Stimulated activated CD4-positive, alpha-beta T cell treated with anti-CD3 and anti-CD28 coated beads, Interleukin-1b, Interleukin-23, amount 100 ng/mL, for 4 hours (primary cell): ENCODE measurements at regions not wholly inside any gene's neighbourhood (a gene's known extent, or its start where the extent isn't known, plus 50 kb on each side); places are given as distances from the start of the nearest gene placed in this dataset.
"Not testable (repeated sequence)": the region's sequence is repeated elsewhere in the genome, so short reads cannot be mapped to it uniquely, and the experiment has no call there.

Experiments used
- DNase-seq, 2 donors: peaks; one replicate each; pipeline ENCODE4 v3.0.0-alpha.2; 2020; ENCODE audit warnings: low read depth in 2 of 2

DNA sequence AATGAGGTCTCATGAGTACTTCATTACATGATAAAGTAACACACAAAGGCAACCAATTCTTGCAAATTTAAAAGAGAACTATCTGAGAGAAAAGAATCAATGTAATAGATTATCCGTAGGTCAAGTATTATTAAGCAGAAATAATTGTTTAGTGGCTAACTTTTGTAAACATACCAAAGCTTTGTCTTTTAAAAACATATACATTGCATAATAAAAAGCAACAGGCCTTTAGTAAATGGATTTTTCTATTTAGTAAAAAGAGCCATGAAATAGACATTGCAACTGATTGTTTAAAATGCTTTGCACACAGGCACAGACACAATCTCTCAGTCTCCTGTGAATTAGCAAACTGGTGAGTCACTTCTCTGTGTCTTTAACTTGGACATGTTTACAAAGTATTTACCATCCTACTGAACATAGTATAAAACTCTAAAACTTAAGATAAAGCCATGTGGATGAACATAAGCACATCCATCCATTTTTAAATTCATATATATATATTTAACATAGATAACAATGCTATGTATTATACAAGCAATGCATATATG is 518.7 kb upstream of the MGAT4C start:
- DNase-seq = no peak

DNA sequence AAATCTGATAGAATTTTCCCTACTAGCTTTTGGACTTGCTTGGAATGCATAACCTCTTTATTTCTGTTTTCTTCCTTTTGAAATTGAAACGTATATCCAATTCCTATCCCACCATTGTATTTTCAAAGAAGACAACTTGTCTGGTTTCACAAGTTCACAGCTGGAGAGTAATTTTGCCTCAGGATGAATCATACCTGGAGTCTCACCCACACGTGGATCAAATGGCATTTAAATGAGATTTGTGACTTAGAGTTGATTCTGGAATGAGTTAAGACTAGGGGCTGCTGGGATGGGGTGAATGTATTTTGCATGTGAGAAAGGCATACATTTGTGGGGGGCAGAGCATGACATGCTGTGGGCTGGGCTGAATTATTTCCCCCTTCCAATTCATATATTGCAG is 516.5 kb upstream of the MGAT4C start:
- DNase-seq = no peak

DNA sequence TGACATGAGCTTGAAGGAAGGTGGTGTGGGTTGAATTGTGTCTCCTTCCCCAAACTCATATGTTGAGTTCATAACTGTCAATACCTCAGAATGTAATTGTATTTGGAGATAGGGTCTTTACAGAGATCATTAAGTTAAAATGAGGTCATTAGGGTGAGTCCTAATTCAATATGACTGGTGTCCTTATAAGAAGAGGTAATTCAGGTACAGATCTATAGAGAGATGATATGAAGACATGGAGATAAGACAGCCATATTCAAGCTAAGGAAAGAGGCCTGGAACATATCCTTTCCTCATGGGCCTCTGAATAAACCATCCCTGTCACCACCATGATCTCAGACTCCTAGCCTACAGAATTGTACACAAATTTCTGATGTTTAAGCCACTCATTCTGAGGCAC is 514.7 kb upstream of the MGAT4C start:
- no peak for DNase-seq

DNA sequence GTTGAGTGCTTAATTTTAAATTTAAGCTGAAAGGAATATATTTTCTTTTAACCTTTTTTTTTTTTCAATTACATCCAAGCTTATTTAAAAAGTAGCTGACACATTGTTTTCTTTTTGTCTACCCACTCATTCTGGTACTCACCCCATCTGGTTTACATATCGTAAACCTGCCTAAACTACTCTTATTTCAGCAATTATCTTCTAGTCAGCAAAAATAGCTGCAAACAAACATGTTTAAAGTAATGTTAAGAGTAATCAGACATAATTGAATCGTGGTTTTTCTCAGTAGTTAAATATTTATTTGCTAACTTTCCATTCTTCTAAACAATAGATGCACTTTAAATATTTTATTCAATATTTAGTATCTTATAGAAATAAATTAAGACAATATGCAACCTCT is 492.7 kb upstream of the MGAT4C start:
- DNase-seq = no peak

DNA sequence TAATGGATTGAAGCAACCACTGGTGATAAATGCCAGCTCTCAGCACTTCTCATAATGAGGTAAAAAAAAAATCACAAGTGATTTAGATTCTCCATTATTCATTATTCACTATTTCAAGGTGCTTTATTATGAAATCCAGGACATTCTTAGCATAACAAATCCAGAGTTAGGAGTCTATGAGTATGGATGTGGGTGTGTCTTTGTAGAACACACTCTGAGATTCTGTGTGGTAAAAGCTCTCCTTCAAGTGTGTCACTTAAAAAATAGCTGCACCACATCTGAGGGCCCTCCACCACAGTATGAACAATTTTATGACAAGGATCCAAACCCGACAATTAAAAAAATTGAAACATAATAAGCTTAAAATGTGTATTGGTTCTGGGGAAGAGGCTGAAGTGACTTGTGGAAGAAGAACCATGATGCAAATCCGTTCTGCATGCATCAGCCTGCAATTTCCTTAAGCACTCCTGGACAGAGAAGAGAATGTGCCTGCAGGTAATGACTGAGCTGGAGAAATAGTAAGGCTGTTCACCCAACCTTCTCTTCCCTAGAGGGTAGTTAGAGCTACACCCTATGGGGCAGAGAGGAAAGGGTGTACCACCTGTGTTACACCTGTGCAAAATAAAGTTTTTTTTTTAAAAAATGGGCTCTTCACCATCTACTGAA is 488.5 kb upstream of the MGAT4C start:
- DNase-seq = no peak

DNA sequence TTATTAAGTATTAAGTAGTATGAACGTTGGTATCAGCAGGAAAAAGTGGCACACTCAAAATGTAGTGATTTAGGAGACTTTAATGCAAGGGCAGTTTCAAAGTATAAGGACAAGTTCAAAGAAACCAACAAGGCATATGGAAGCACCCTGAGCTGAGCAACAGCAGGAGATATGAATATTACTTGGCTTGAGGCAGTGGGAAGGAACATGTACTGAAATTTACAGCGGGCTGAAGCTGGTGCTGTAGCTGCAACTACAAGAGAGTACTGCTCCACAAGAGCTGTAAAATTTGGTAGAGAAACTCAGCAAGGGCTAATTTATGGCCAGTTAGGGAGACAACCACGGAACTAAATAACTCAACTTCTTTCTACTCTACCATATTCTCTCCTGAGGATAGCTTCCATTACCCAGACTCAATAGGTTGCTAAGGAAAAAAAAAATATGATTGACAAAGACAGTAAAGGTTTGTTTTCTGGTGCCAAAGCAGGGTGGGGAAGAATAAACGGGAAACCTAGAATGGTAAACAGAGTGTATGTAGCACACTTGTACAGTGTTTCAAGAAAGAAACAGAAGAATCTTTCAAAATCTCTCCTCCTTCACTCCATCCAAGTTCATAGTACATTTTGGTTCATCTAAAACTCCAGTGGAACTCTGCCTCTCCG is 487.8 kb upstream of the MGAT4C start:
- DNase-seq = no peak

DNA sequence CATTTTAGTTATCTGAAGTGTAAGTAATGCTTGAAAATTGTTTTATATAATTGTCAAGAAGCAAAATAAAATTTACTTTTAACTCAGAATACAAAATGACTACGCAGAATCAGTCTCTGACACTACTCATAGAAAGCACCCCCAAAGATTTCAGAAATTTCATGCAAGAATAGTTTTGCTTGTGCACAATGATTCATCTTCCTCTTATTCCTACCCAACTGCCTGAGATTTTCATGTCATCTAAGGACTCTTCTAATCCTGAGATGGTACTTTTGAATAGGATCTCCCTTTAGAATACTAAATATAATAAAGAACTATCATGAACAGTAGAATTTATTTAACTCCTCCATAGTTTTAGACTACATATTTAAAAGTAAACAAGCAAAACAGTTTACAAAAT is 485.3 kb upstream of the MGAT4C start:
- no peak for DNase-seq

DNA sequence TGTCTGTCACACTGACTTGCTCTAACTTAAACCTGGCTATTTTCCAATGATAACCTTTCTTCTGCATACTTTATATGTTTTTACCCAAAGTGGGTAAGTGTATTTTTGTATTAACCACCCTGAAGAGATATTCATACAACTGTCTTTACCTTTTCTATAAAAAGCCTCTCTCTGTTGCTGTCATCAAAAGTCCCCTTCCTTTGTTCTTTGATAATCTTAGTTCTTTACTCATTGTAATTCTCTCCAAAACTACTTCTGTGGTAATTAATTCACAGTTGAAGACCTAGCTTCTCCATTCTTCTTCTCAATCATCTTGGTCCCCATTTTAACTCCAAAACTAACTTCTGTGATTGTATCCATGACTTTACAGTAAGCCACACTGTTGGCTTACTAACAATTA is 479.7 kb upstream of the MGAT4C start:
- DNase-seq = no peak

DNA sequence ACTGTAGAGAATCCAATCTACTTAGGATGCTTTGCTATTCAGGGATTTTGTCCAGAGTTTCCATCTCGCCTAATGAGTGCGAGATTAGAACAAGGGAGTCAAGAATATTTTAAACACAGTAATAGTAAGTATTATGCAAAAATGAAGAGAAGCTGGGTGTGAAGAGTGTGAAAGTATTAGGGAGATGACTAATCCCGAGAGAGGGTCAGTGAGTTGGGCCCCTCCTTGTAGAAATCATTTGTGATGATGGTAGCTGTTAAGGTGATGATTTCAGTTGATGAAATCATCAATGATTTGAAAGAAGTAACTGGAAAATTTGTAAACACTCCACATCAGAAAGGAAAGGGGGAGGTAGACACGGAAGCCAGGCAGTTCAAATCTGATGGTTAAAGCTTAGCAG is 478.9 kb upstream of the MGAT4C start:
- DNase-seq = no peak

DNA sequence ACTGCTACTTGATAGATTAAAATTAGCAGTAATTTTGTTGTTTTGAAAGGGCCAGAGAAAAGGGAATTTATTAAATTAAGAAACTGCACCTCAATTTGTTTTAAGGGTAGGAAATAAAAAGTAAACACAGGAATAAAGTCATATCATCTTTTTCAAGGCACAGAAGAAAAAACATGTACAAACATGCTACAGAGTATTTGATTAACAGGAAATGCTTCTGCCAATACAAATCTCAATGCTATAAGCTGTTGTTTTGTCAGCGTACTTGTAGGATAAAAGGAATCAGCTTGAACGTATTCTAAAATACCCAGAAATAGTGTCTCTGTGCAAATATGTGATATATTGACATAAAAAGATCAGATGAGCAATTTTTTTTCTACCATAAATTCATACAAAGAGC is 474.0 kb upstream of the MGAT4C start:
- no peak for DNase-seq

DNA sequence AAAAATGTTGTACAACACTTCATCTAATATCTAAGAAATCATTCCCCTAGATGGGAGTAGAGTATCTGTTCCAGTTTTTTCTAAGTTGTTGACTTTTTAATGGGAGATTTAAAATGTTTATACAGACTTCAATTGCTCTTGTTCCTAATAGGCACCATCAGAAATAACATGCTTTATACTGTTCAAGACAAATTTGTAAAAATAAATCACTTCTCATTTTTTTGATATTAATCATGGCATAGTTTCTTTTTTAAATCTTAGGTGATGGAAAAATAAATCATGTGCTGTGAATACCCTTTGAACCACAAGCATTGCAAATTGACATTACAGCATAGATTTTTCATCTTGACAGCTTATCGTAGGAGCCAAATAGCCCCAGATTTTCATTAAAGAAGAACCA is 473.5 kb upstream of the MGAT4C start:
- no peak for DNase-seq

DNA sequence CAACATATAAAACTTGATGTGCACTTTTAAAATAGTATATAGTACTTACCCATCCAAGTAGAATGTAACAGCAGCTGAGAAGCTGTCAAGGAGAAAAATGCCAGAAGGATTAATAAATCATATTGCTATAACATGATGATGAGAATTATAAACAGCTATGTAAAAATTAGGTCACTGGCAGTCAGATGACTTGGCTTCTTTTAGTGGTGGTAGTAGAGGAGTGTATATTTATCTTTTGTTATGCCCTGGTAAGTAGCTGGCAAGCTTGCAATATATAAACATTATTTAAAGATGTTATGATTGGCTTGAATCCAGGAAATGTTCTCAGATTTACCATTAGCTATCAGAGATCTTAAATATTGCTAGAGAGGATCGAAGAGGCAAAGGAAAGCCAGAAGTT is 471.0 kb upstream of the MGAT4C start:
- DNase-seq = no peak

DNA sequence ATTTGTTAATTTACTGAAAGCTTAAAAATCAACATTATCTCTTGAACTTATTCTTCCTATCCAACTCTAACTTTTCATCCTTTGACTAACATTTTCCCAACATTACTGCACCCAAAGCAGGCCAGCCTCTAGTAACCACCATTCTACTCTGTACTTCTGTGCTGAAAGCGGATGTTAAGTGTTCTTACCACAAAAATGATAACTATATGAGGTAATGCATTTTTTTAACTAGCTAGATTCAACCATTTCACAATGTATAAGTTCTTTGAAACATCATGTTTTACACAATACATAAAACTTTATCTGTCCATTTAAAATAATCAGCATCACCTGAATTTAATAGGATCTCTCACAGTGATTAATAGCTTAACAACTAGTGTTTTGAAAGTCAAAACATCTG is 468.5 kb upstream of the MGAT4C start:
- DNase-seq = no peak

DNA sequence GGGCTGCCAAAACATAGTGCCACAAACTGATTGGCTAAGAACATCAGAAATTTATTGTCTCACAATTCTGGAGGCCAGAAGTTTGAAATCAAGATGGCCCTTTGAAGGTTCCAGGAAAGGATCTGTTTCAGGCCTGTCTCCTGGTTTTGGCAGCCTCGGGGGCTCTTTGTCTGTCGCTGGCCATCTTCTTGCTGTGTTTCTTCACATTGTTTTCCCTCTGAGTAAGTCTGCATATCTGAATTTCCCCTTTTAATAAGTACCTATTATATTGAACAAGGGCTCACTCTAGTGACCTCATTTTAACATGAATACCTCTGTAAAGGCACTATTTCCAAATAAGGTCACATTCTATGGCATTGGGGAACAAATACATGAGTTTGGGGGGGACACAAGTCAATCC is 467.1 kb upstream of the MGAT4C start:
- DNase-seq = no peak

DNA sequence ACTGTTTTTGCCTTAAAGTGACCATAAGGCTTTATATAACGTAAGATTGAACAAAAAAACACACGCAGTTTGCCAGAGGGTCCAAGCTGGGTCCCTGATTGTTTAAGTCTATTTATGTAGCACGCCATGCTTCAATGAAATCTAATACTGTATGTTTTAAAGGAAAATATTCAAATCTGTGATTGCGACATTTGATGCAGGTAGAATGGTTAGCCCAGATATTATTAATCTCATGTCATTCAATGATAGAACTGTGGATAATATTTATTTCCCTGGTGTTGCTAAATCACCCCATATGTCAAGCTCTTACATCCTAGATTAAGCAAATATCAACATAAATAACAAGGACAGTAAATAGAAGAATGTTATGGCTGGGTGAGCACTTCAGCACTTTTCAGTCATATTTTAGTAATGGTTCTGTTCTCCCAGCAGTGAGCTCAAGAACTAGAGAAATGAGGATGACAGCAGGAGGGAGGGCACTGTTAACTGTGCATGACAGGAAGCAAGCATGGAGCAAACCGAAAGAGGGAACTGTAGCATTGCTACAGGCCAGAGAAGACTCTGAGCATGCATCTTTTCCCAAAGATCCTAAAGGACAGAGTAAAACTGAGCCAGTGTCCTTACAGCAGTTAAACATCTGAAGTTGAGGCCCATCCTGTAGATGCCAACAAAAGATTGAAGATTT is 465.7 kb upstream of the MGAT4C start:
- DNase-seq = no peak

DNA sequence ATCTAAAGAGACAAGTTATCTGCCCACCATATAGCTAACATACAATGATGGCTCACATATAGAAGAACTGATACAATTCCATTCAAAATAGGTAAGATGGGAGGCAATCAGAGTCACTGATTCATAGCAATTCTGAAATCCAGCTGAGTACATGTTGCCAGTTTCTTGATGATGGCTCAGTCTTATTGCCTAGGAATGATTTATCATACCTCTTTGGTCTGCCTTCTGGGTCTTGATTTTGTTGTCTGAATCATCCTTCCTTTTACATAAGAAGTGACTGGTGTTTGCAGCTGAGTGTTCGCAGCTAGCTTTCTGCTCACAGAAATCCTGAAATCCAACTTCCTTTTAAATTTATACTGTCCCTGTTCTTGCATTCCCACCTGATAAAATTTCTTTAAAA is 463.2 kb upstream of the MGAT4C start:
- no peak for DNase-seq

DNA sequence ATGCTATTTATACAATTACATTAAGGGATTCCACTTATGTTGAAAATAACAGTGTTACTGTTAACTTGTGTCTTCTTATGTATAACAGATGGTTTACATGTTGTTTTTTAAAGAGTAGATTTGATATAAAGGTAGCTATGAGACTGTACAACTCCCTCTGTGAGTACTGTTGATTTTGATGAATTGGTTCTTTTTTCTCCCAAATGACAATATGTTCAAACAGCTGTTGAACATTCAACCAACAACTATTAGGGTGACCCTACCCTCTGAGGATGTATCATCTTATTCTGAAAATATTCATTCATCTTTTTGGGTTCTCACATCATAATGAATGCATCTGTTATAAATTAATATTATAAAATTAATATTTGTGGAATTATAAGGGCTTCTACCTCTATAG is 456.9 kb upstream of the MGAT4C start:
- no peak for DNase-seq

DNA sequence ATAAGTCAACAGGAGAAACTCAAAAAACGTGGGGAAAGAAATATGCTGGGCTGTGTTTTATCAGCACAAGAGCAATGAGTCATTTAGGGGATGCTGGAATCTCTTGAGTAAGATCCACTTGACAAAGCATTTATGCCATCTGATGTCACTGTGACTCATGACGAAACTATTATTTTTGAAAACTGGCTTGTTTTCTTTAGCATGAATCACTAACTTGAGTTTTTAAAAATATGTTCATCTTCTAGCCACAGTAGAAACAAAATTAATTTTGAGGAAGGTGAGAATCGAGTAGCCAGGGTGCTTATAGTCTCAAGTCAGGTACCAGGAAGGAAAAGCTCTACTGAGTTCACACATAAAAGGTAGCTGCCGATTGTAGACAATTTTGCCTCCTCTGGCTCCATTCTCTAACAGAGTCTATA is 456.2 kb upstream of the MGAT4C start:
- DNase-seq = no peak

DNA sequence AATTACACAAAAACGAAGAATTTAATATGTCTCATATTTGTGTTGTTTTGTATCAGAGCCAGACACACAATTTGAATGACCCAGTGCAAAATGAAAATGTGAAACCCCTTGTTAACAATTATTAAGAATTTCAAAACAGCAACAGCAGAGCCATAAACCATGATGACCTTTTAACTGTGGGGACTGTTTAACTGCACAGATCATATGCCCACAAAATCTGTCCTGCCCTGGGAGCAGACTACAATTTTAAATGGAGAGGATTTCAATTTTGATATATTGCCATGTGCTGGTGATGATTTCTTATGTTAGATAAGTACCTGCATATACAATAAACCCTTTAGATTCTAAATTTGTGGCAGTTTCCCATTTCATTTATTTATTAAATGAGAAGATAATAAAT is 455.5 kb upstream of the MGAT4C start:
- no peak for DNase-seq

DNA sequence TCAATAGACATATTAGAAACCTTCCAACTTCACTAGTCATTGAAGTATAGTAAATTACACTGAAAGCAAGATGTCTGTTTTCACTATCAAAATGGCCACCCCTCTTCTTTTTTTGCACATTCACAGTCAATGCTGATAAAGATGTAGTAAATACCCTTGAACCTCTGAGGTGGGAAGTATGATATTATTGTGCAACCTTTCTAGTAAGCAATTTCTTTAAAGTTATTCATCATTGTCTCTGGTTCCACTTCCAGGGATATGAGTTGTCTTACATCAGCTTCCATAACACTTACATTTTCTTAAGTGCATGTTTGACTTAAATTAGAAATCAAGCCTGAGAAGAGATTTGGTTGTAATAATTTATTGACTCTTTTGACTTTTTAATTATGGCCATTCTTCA is 453.9 kb upstream of the MGAT4C start:
- DNase-seq = no peak

DNA sequence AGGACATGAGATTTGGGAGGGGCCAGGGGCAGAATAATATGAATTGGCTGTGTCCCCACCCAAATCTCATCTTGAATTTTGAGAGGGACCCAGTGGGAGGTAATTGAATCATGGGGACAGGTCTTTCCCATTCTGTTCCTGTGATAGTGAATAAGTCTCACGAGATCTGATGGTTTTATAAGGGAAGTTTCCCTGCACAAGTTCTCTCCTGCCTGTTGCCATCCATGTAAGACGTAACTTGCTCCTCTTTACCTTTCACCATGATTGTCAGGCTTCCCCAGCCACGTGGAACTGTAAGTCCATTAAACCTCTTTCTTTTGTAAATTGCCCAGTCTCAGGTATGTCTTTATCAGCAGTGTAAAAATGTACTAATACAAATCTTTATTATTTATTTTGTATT is 452.8 kb upstream of the MGAT4C start:
- not testable (repeated sequence) for DNase-seq

DNA sequence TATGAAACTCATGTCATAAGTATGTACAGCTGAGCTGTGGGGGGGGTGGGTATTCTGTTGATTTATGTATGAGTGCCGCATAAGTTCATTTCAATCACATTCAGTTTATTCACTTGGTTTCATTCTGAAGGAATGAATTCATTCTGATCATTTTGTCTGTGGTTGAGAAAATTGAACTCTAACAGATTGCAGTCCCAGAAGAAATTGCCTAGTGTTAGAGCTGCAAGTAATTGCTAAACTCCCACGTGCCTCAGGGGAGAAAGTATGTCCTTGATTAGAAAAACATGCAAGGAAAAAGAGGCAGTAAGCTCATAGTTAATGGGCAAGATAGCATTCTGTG is 442.4 kb upstream of the MGAT4C start:
- DNase-seq = no peak

DNA sequence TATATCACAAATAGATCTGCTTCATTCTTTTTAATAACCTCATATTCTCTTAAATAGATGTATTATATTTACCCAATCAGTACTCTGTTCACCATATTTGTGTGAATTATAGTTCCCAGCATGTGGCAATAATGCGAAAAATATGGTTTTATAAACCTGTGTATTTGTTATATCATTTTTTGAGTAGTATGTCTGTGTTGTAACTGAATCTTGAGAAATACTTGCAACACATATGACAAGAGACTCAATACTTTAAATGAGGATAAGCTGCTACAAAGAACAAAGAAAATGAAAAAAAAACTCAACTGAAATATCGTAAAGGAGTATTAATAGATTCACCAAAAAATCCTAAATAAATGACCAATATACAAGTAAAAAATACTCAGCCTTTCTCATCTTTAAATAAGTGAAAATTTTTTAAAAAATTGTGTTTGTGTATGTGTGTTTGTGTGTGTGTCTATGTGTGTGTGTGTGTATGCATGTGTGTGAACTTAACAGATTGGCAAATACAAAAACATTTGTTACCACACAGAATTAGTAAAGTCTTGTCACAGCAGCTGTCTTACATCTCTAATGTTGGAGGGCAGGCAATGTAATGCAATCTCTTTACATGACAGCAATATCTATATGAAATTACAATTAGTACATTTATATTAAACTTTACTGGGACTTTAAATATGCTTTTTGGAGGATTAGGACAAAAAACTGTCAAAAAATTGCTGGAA is 441.9 kb upstream of the MGAT4C start:
- no peak for DNase-seq
